Posterior vena cava (tissue), 2 donors: ENCODE measurements at regions not wholly inside any gene's neighbourhood (a gene's known extent, or its start where the extent isn't known, plus 50 kb on each side); places are given as distances from the start of the nearest gene placed in this dataset.

Source experiments
- DNase-seq: peaks from one replicate; pipeline ENCODE4 v3.0.0-alpha.2; 2020; ENCODE audit warnings: low spot score
- intact Hi-C, 2 donors: fragments of 100-400 bp; cut with DNase I; formaldehyde crosslinking; loops; one replicate each; pipeline versions ENCODE4 v1.14.1 to v1.14.2; 2022 to 2023
- donor health status: DM: yes; HTN: yes; CAD: no.
- donor health status: DM: yes; HTN: yes; CAD: no.

- intact Hi-C loops, result no loop called here
- DNase-seq, result no peak
Measured at GRCh38 chr21:24188506-24188905, 1418.8 kb downstream of the MRPL39 start.

DNA sequence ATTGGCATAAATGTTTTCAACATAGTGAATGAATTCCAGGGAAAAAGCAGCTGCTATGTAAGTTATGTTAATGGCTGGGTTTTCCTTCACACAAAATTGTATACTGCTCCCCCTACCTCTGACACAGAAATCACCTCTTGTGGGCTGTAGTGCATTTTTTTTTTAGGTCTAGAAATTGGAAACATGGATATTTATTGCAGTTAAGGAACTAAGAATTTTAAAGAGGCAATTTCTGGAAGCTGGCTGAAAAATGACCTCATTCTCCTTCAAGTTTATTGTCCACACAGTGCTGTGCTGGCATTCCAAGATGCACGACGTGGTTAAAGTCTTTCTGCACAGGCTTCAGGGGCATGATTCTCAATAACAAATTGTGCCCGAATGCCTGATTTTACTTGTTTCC lies 1424.2 kb downstream of the MRPL39 start:
- intact Hi-C loops, result no loop called here
- DNase-seq, result no peak

GRCh38 chr21:24179110-24179509 lies 1428.2 kb downstream of the MRPL39 start:
- DNase-seq, result no peak
- intact Hi-C loops, result no loop called here

GRCh38 chr21:24175106-24175505 lies 1432.2 kb downstream of the MRPL39 start:
- intact Hi-C loops, result no loop called here

GRCh38 chr21:24171736-24172135 lies 1435.5 kb downstream of the MRPL39 start:
- intact Hi-C loops, result no loop called here
- no peak for DNase-seq

More at GRCh38 chr21:24175106-24175505, 1432.2 kb downstream of the MRPL39 start:
- no peak for DNase-seq

GRCh38 chr21:24163539-24163938 lies 1443.7 kb downstream of the MRPL39 start:
- intact Hi-C loops, result no loop called here
- DNase-seq, result no peak

GRCh38 chr21:24160528-24160927 lies 1446.8 kb downstream of the MRPL39 start:
- intact Hi-C loops, result no loop called here
- no peak for DNase-seq

DNA sequence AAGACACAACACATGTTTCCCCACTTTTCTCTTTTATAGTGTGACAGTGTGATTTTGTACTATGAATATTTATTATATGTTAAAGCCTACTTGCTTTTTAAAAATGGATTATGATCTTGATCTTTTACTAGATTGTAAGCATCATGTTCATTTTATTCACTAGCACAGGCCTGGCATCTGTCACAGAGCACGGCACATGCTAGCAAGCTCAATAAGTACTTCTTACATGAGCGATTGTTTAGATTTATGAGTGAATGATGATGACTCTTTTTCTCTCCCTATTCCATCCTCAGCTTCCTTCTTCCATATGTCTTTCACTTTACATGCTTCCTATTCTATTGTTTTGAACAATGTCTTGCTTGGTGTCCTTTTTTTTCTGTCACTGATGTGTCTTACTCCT lies 1454.1 kb downstream of the MRPL39 start:
- no peak for DNase-seq
- intact Hi-C loops, result no loop called here

DNA sequence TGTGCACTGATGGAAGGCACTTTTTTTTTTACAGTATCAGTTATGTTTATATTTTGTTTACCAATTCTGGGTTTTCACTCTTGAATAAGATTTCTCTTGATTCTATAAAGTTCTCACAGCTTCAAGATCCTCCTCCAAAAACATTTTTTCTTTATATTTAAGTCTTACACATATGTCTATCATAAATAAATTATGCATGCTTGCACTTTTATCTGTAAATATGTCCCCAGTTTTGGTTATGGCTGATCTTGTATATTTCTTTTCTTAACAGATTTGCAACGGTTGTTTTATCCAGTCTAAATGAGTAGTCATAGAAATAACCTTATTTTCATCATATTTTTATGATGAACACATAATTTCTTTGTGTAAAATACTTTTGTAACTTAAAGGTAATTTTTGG lies 1456.5 kb downstream of the MRPL39 start:
- DNase-seq, result no peak
- intact Hi-C loops, result no loop called here

DNA sequence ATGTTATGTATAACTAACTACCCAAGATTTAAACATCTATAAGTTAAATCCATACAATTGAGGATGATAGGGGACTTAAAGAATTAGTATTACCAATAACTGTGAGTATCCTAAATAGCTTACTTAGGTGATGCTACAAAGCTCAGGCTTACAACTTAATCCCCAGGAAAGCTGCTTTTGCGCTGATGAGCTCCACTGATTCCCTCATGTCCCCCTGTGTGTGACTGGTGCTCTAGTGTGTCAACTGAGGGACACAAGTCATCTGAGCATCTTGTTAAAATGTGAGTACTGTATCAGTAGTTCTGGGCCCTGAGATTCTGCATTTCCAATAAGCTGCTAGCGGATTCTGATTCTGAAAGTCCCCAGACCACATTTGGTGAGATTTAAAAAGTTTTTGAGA lies 1458.8 kb downstream of the MRPL39 start:
- intact Hi-C loops, result no loop called here
- no peak for DNase-seq

GRCh38 chr21:24147674-24148073 lies 1459.6 kb downstream of the MRPL39 start:
- intact Hi-C loops, result no loop called here
- DNase-seq, result no peak

- intact Hi-C loops, result no loop called here
- DNase-seq, result no peak
Measured at GRCh38 chr21:24131056-24131455, 1476.2 kb downstream of the MRPL39 start.

DNA sequence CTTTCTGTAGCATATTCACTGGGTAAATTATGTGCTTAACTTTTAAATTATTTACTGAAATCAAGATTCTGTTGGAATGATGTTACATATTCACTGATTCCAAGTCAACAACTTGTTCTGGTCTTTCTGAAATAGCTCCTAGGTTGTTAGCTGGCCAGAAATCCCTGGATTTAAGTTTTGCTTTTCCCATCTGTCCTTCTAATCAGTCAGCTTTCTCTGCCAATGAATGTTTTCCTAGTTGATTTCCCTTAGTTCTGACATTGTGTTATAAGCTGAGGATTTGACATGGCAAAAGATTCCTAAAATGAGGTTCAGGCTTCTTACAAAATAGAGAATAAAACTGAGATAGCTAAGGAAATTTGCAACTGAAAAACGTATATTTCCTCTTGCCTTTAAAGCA lies 1479.6 kb downstream of the MRPL39 start:
- intact Hi-C loops, result no loop called here
- DNase-seq, result no peak

- intact Hi-C loops, result no loop called here
- no peak for DNase-seq
Measured at GRCh38 chr21:24123785-24124184, 1483.5 kb downstream of the MRPL39 start.

DNA sequence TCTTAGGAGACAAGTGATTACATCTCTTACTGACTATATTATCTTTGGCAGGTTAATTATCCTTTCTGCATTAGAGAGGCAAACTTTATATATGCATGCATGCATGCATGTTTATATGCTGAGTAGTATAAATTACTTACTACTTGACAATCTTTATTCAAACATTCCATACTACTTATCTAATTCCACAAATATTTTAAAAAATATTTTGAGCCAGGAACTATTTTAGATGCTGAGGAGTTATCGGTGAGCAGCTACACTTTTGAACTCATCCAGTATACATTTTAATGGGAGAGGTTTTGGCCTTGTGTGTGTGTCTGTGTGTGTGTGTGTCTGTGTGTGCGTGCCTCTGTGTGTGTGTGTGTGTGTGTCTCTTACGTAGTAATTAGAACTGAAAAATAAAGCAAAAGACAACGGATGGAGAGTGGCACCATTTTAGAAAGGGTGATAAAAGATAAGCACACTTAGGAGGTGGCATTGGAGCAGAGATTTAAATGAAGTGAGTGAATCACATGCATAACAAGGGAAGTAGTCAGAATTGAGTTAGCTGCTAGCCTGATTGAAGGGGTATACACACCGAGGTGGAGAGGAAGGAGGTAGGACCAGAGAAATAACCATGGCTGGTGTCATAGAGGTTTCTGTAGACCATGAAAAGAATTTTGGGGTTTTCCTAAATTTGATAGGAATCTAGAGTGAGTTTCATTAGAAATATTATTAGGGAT lies 1488.4 kb downstream of the MRPL39 start:
- intact Hi-C loops, result no loop called here
- DNase-seq, result no peak

DNA sequence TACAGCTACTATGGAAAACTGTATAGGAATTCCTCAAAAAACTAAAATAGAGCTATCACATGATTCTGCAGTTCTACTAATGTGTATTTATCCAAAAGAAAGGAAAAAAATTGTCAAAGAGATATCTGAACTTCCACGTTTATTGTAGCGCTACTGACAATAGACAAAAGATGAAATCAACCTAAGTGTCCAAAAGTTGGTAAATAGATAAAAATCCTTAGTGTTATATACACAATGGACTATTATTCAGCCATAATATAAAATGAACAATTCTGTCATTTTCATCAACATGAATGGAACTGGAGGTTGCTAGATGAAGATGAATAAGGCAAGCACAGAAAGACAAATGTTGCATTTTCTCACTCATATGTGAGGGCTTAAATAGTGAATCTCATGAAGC lies 1492.1 kb downstream of the MRPL39 start:
- no peak for DNase-seq
- intact Hi-C loops, result no loop called here

DNA sequence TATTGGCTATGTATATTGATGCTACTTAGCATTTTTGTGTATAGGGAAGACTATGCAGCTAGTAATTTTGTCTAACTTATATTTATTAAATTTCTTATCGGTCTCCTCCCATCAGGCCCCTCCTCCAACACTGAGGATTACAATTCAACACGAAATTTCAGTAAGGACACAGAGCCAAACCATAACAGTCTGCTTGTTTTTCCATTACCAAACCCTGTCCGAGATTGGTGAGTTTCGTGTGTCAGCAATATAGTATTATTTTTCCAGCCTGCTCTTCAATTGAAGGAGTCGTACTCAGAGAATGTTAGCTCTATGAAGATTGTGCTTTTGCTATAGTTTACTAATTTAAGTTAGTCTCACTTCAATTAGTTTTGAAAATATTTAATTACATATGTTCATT lies 1495.3 kb downstream of the MRPL39 start:
- no peak for DNase-seq

DNA sequence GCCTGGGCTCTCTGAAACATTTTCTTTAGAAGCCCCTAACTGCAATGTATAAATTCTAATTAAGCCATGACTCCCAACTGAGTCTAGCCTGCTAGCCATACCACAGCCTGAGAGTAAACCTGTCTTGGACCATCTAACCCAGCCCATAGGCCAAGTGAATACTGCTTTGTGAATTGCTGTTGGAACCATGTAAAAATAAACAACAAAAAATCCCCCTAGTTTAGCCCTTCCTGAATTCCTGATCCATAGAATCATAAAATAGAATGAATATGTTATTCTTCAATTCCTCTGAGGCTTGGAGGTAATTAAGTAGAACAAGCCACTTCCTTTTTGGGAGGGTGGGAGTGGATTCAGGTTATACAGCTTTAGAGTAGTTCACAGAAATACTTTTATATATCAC lies 1496.4 kb downstream of the MRPL39 start:
- DNase-seq, result no peak
- intact Hi-C loops, result no loop called here

More for the DNA sequence above, 1495.3 kb downstream of the MRPL39 start:
- intact Hi-C loops, result no loop called here

GRCh38 chr21:24097181-24097580 lies 1510.1 kb downstream of the MRPL39 start:
- no peak for DNase-seq
- intact Hi-C loops, result no loop called here

DNA sequence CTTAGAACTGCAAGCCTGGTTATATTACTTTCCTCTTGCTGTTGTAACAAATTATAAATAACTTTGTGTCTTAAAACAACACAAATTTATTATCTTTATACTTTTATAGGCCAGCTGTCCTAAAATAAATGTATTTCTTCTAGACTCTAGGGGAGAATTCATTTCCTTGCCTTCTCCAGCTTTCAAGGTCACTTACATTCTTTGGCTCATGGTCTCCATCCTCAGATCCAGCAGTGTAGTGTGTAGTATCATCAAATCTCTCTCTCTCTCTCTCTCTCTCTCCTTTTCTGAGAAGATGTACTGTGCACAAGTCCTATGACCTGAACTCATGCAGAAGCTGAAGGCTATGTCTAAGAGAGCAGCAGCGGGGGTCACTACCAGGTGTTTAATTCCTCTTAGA lies 1510.6 kb downstream of the MRPL39 start:
- intact Hi-C loops, result no loop called here

GRCh38 chr21:24093032-24093431 lies 1514.2 kb downstream of the MRPL39 start:
- intact Hi-C loops, result no loop called here
- no peak for DNase-seq

More for the DNA sequence above, 1510.6 kb downstream of the MRPL39 start:
- no peak for DNase-seq

- intact Hi-C loops, result no loop called here
- no peak for DNase-seq
Measured at GRCh38 chr21:24076179-24076578, 1531.1 kb downstream of the MRPL39 start.
